OCI-LY7 (cell line): ENCODE measurements at regions not wholly inside any gene's neighbourhood (a gene's known extent, or its start where the extent isn't known, plus 50 kb on each side); places are given as distances from the start of the nearest gene placed in this dataset.

ENCODE experiments used
- CTCF ChIP-seq: fragments of 200-600 bp; sonication (generic); conservative IDR thresholded peaks from 2 replicates; pipeline ENCODE4 v1.5.1; 2014; ENCODE audit warnings: mild to moderate bottlenecking, antibody characterized with exemption, low read length, moderate library complexity, mixed read lengths
- EZH2phosphoT487 ChIP-seq: fragments of 200-600 bp; sonication (generic); IDR thresholded peaks from 2 replicates; pipeline ENCODE4 v1.6.1; 2018; ENCODE audit warnings: low read depth, borderline replicate concordance, mild to moderate bottlenecking, mixed run types, antibody characterized with exemption, low read length, moderate library complexity, mixed read lengths

GRCh38 chr4:16293210-16293838 is 67.1 kb upstream of the TAPT1 start:
- TF ChIP-seq CTCF (no peak), EZH2phosphoT487 (no peak)
